CMK (cell line): ENCODE measurements at regions not wholly inside any gene's neighbourhood (a gene's known extent, or its start where the extent isn't known, plus 50 kb on each side); places are given as distances from the start of the nearest gene placed in this dataset.
"Not testable (repeated sequence)": the region's sequence is repeated elsewhere in the genome, so short reads cannot be mapped to it uniquely, and the experiment has no call there.

Experiments used
- DNase-seq: peaks from one replicate; pipeline ENCODE4 v3.0.0-alpha.2; 2010; ENCODE audit warnings: low read depth

GRCh38 chr6:121639021-121639420 lies 203.6 kb downstream of the GJA1 start:
- DNase-seq: no peak

- DNase-seq: no peak
Observed at GRCh38 chr6:121641158-121641557, 205.7 kb downstream of the GJA1 start.

GRCh38 chr6:121645100-121645745 lies 209.8 kb downstream of the GJA1 start:
- DNase-seq: no peak

GRCh38 chr6:121647905-121648304 lies 212.5 kb downstream of the GJA1 start:
- DNase-seq: no peak

- DNase-seq: no peak
Observed at GRCh38 chr6:121649951-121650350, 214.5 kb downstream of the GJA1 start.

GRCh38 chr6:121651420-121651819 lies 216.0 kb downstream of the GJA1 start:
- no peak for DNase-seq

GRCh38 chr6:121652223-121652622 lies 216.8 kb downstream of the GJA1 start:
- DNase-seq: no peak

- DNase-seq: no peak
Observed at GRCh38 chr6:121652726-121653623, 217.5 kb downstream of the GJA1 start.

- DNase-seq: no peak
Observed at GRCh38 chr6:121653624-121654008, 218.2 kb downstream of the GJA1 start.

GRCh38 chr6:121657972-121658371 lies 222.5 kb downstream of the GJA1 start:
- no peak for DNase-seq

- DNase-seq: no peak
Observed at GRCh38 chr6:121660277-121660676, 224.8 kb downstream of the GJA1 start.

- DNase-seq: no peak
Observed at GRCh38 chr6:121663292-121663810, 227.9 kb downstream of the GJA1 start.

GRCh38 chr6:121664158-121664557 lies 228.7 kb downstream of the GJA1 start:
- no peak for DNase-seq

- DNase-seq: no peak
Observed at GRCh38 chr6:121666814-121667213, 231.4 kb downstream of the GJA1 start.

- DNase-seq: no peak
Observed at GRCh38 chr6:121668259-121668658, 232.8 kb downstream of the GJA1 start.

GRCh38 chr6:121670511-121670910 lies 235.1 kb downstream of the GJA1 start:
- DNase-seq: no peak

- no peak for DNase-seq
Observed at GRCh38 chr6:121677571-121677970, 242.1 kb downstream of the GJA1 start.

GRCh38 chr6:121678245-121678644 lies 242.8 kb downstream of the GJA1 start:
- no peak for DNase-seq

GRCh38 chr6:121680058-121680457 lies 244.6 kb downstream of the GJA1 start:
- no peak for DNase-seq

- DNase-seq: no peak
Observed at GRCh38 chr6:121682666-121683065, 247.2 kb downstream of the GJA1 start.

- DNase-seq: not testable (repeated sequence)
Observed at GRCh38 chr6:121685806-121686205, 250.4 kb downstream of the GJA1 start.

- no peak for DNase-seq
Observed at GRCh38 chr6:121686611-121687023, 251.2 kb downstream of the GJA1 start.

- DNase-seq: no peak
Observed at GRCh38 chr6:121688974-121689373, 253.5 kb downstream of the GJA1 start.
